Dermis blood vessel endothelial cell (primary cell): ENCODE measurements at regions not wholly inside any gene's neighbourhood (a gene's known extent, or its start where the extent isn't known, plus 50 kb on each side); places are given as distances from the start of the nearest gene placed in this dataset.
"Not testable (repeated sequence)": the region's sequence is repeated elsewhere in the genome, so short reads cannot be mapped to it uniquely, and the experiment has no call there.

Experiments used
- DNase-seq: peaks from one replicate; pipeline ENCODE4 v3.0.0; 2010

DNA sequence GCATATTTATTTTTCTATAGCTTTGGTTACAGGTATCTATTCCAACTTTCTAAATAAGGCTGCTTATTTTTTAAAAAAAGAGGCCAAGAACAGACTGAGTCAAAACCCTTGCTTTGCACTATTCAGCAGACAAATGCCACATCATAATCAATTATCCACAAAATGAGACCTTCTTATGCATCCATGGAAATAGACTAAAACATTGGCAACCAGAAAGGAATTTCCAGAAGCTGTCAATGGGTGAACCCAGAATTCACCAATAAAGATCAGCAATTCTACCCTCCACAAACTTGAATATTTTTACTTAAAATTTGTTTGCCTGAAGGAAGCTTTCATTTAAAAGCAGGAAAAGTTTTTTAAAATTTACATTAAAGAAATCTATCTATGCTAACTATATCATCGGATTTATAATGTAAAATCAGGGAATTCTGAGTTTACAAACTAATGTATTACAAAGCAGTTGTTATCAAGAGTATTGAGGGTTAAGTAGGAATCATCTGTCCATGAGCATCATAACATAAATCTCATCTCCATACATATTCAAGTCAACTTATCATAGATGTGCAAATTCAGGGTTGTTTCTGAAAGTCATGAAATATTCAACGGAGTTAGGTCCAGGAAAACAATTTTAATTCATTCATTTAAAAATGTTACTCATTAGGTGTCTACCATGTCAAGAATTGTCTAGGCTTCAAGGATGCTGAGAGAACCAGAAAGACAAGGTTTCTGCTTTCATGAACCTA, 548.0 kb downstream of the SATB2 start:
- DNase-seq: no peak

GRCh38 chr2:198905881-198906612, 551.7 kb downstream of the SATB2 start:
- DNase-seq: no peak

- no peak for DNase-seq
These were observed 555.8 kb downstream of the SATB2 start for GRCh38 chr2:198901894-198902293.

DNA sequence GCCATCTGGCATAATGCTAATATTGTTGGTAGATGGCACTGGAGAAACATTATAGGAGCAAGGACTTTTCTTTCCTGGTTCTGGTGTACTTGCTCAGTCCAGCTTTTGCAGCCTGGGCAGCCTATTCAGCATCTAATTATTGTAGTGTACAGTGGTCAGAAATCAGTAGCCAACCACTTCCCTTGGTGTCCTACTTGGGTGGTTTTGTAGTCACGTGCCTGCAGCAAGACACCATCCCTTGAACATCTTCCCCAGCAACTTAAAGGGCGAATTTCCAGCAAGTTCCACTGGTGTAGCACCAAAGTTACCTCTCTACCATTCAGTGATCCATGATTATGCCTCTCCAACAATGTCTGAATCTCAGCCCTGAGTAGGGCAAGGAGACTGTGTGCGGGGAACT, 557.6 kb downstream of the SATB2 start:
- DNase-seq: no peak

GRCh38 chr2:198890490-198890889, 567.2 kb downstream of the SATB2 start:
- no peak for DNase-seq

- no peak for DNase-seq
These were observed 574.1 kb downstream of the SATB2 start for GRCh38 chr2:198883604-198884003.

DNA sequence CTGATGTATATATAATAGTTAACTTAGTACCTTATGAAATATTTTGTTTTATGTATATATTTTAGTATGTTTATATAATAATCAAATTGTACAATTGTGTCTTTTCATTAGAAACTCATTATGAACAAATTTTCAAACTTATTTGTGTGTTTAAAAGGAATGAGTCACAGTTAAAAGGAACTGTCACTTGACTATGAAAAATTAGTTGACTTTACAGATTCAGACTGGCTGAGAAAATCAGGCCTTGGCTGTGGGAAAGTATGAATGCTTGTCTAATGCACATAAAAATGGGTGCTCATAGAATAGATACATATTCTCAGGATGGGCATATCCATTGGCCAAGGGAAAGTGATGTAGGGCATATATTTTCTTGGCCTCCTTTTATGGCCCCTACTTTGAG, 576.8 kb downstream of the SATB2 start:
- DNase-seq: no peak

GRCh38 chr2:198880421-198880820, 577.3 kb downstream of the SATB2 start:
- DNase-seq: no peak

DNA sequence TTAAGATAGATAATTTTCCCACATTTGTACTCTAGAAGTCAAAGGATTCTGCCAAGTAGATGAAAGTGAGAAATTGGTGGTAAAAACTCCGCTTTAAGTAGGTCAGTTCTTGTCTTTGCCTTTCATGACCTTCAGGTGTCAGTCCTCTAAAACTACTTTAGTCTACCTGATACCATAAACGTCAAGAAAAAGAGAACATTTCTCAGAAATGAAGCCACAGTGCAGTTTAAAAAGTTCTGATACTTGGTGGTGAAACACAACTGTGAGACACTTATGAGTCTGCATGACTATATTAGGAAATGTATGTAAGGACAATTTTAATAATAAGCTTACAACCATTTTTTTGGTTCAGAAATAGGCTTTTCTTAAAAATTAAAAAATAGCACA, 583.3 kb downstream of the SATB2 start:
- DNase-seq: no peak

- no peak for DNase-seq
These were observed 584.0 kb downstream of the SATB2 start for GRCh38 chr2:198873503-198874471.

DNA sequence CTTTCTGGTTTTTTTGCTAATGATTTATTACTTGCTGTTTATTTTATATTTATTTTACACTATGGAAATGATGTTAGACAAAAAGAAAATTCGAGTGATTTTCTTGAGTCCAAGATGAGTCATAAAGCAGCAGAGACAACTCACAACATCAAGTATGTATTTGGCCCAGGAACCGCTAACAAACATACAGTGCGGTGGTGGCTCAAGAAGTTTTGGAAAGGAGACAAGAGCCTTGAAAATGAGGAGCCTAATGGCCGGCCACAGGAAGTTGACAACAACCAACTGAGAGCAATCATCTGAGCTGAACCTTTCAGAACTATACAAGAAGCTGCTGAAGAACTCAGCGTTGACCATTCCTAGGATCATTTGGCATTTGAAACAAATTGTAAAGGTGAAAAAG, 594.1 kb downstream of the SATB2 start:
- no peak for DNase-seq

GRCh38 chr2:198861080-198861479, 596.7 kb downstream of the SATB2 start:
- DNase-seq: no peak

- no peak for DNase-seq
These were observed 600.5 kb downstream of the SATB2 start for GRCh38 chr2:198857246-198857645.

GRCh38 chr2:198855746-198856145, 602.0 kb downstream of the SATB2 start:
- DNase-seq: not testable (repeated sequence)

DNA sequence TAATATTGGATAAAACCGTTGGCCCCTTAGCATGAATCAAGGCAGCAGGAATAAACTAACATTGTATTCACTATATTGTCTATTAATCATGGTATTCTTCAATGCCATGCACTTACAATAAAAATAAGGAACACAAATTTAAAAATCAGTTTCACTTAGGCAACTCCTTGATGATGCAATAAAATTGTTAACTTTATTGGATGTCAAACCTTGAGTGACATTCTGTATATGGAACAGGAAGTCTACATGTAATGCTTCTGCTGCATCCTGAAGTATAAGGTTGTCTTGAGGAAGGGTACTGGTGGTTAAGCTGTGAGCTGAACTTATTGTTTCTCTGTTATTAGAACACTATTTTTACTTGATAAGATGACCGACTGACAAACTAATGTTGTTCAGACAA, 605.5 kb downstream of the SATB2 start:
- DNase-seq: no peak

DNA sequence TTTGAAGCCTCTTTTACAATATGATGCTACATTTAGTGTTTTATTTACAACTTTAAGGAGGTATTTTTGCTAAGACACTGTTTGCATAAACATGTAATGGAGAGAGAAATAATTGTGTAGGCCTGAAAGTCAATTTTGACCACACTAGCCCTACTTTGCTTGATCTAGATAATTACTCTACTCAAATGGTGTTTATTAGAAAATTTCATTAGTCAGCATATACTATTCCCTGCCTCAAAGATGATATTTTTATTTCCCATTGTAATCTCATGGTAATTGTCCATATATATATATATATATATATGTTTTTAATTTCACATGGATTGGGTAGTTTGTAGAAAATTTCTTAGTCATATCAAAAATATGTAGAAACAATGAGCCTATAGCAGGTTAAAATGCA, 632.2 kb downstream of the SATB2 start:
- DNase-seq: no peak

GRCh38 chr2:198817536-198817935, 640.2 kb downstream of the SATB2 start:
- no peak for DNase-seq

- no peak for DNase-seq
These were observed 642.1 kb downstream of the SATB2 start for GRCh38 chr2:198815626-198816025.

DNA sequence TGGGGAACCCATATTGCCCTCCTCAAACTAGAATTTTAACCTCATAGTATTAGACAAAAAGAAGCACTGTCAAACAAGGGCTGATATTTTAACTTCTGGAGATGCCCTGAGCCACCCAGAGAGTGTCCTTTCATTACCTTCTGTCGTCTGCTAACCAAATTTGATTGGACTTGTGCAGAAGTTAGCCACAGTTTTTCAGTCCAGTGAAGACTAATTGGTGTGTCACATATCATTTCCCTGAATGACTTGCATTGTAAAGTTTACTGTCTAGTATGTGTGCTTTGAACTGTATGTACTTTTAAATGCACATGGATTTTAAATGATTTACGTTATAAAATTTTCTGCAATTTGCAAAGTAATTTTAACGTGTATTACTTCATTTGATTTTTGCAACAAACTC, 646.5 kb downstream of the SATB2 start:
- no peak for DNase-seq

- DNase-seq: no peak
These were observed 647.8 kb downstream of the SATB2 start for GRCh38 chr2:198809976-198810375.

GRCh38 chr2:198807131-198807530, 650.6 kb downstream of the SATB2 start:
- no peak for DNase-seq

- no peak for DNase-seq
These were observed 662.3 kb downstream of the SATB2 start for GRCh38 chr2:198795419-198795818.

- no peak for DNase-seq
These were observed 666.1 kb downstream of the SATB2 start for GRCh38 chr2:198791623-198792022.
